ENCODE measurements at regions not wholly inside any gene's neighbourhood (a gene's known extent, or its start where the extent isn't known, plus 50 kb on each side); places are given as distances from the start of the nearest gene placed in this dataset.

DNA sequence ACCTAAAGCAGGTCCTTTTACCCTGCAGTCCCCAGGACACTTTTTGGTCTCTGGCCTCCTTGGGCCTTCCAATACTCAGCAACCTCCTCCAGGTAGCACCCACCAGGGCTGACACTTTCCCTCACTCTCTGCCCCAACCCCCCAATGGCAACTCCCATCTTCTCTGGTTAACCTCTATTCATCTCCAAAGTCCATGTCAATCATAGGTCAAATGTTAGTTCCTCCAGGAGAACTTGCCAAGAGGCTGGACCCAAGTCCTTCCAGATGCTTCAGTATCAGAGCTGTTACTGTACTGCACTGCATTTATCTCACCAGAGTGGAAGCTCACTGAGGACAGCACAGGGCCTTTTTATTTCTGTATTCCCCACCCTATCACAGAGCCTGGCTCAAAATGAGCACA lies 295.0 kb upstream of the KLF14 start:
- Histone ChIP-seq H2AFZ (ENCODE audit: low read depth, low read length) (no peak overlapping the region), H3K9me3 (replicated peaks; ENCODE audit: control insufficient read depth, insufficient read depth, low read length) (no peaks in the 10 kb centered on the region), H3K4me2 (ENCODE audit: insufficient read depth, low read length) (no peak overlapping the region), H4K20me1 (replicated peaks; ENCODE audit: control insufficient read depth, extremely low read depth, insufficient read depth, low read length) (no peaks in the 10 kb centered on the region), H3K4me3 (replicated peaks in 1 of 3; ENCODE audit: insufficient read depth in 1 of 3, low read depth in 1 of 3, low read length in 3 of 3) (no peak overlapping the region), H3K27me3 (ENCODE audit: control insufficient read depth in 2 of 2, insufficient read depth in 2 of 2, low read length in 2 of 2) (no peaks in the 10 kb centered on the region), H3K36me3 (ENCODE audit: control insufficient read depth in 2 of 2, extremely low read depth in 1 of 2, insufficient read depth in 2 of 2, low read length in 2 of 2) (no peaks in the 10 kb centered on the region), H3K27ac (ENCODE audit: insufficient read depth, low read depth, low read length) (no peak overlapping the region), H3K79me2 (ENCODE audit: control insufficient read depth, insufficient read depth, low read length) (no peaks in the 10 kb centered on the region), H3K9ac (replicated peaks; ENCODE audit: extremely low read depth, insufficient read depth, low read length) (no peak overlapping the region), H3K9me1 (replicated peaks; ENCODE audit: control insufficient read depth, extremely low read depth, insufficient read depth, low read length) (no peaks in the 10 kb centered on the region), H3K4me1 (ENCODE audit: control insufficient read depth, extremely low read depth, insufficient read depth, low read length) (no peaks in the 10 kb centered on the region)
- dilution Hi-C loops (cut with MboI; ENCODE audit: extremely low pct_ligation_motif_present, low sequenced_read_pairs) (no loop called here), intact Hi-C loops (cut with micrococcal nuclease) (no loop called here)
- ChIA-PET POLR2A (no interaction called here), CTCF (interaction anchor here (2.3 kb wide), 2 partner anchors 11 to 132 kb away, joined by 8 to 9 read pairs; no protein-coding TSS in a partner anchor)
- FAIRE-seq = no peak
- TF ChIP-seq GATA2 (IDR thresholded peaks at IDR 0.05; ENCODE audit: insufficient read depth, insufficient read length, low read depth, low read length) (no peak), CTCF (IDR thresholded peaks at IDR 0.05; ENCODE audit: extremely low read depth in 1 of 2, insufficient read depth in 1 of 2, low read depth in 1 of 2, low read length in 2 of 2) (no peak), JUN (IDR thresholded peaks at IDR 0.05; ENCODE audit: borderline replicate concordance, insufficient read depth, insufficient read length, low read depth) (no peak), MAX (IDR thresholded peaks at IDR 0.05; ENCODE audit: insufficient read depth, insufficient read length) (no peak), EZH2 (IDR thresholded peaks at IDR 0.05; ENCODE audit: borderline replicate concordance, low read depth, low read length, severe bottlenecking) (no peak), MYC (IDR thresholded peaks at IDR 0.05; ENCODE audit: low read depth, low read length) (no peak), POLR2A (IDR thresholded peaks at IDR 0.05; ENCODE audit: low read depth, low read length) (no peak), FOS (IDR thresholded peaks at IDR 0.05; ENCODE audit: borderline replicate concordance, insufficient read depth, low read length) (no peak), POLR2AphosphoS5 (IDR thresholded peaks at IDR 0.05; ENCODE audit: insufficient read depth, low read depth, low read length) (no peak)
- BruUV-seq (replicated peaks) = no TSS peak
- DNase-seq (ENCODE audit: low read depth, low spot score) = no peak
